SHP77 treated with DMSO at 0.1 percent for 48 hours (cell line): ENCODE measurements at regions not wholly inside any gene's neighbourhood (a gene's known extent, or its start where the extent isn't known, plus 50 kb on each side); places are given as distances from the start of the nearest gene placed in this dataset.

Experiments
- DNase-seq: peaks from one replicate; lab custom pipeline; 2025; lab: John Stamatoyannopoulos, UW

- no peak for DNase-seq
Observed at GRCh38 chr1:99571092-99571734, 74.7 kb upstream of the PALMD start.

- no peak for DNase-seq
Observed at GRCh38 chr1:99573431-99574217, 72.3 kb upstream of the PALMD start.

- DNase-seq, result no peak
Observed at GRCh38 chr1:99577313-99577712, 68.6 kb upstream of the PALMD start.

- DNase-seq, result no peak
Observed at GRCh38 chr1:99579691-99580172, 66.2 kb upstream of the PALMD start.

- no peak for DNase-seq
Observed at GRCh38 chr1:99580451-99580850, 65.5 kb upstream of the PALMD start.

GRCh38 chr1:99587008-99587407, 58.9 kb upstream of the PALMD start:
- no peak for DNase-seq

GRCh38 chr1:99589186-99589636, 56.7 kb upstream of the PALMD start:
- DNase-seq, result no peak

- DNase-seq, result no peak
Observed at GRCh38 chr1:99590578-99591209, 55.2 kb upstream of the PALMD start.

- no peak for DNase-seq
Observed at GRCh38 chr1:99591886-99592285, 54.0 kb upstream of the PALMD start.

GRCh38 chr1:99594205-99594604, 51.7 kb upstream of the PALMD start:
- DNase-seq, result no peak

- no peak for DNase-seq
Observed at GRCh38 chr1:99595041-99595440, 50.9 kb upstream of the PALMD start.

- DNase-seq, result no peak
Observed at GRCh38 chr1:99595441-99595840, 50.5 kb upstream of the PALMD start.
